ENCODE measurements at regions not wholly inside any gene's neighbourhood (a gene's known extent, or its start where the extent isn't known, plus 50 kb on each side); places are given as distances from the start of the nearest gene placed in this dataset.
"Not testable (repeated sequence)": the region's sequence is repeated elsewhere in the genome, so short reads cannot be mapped to it uniquely, and the experiment has no call there.

GRCh38 chr1:109838838-109839240 is 71.8 kb upstream of the CSF1 start:
- CTCF ChIA-PET = interaction anchor here (0.5 to 1.5 kb wide), 3 partner anchors 10 to 27 kb away, joined by 3 to 4 read pairs (median 4); no protein-coding TSS in a partner anchor

GRCh38 chr1:109837852-109838570 is 72.6 kb upstream of the CSF1 start:
- no peak for DNase-seq (ENCODE audit: unreplicated experiment)
- ChIA-PET POLR2A (interaction anchor here (1.0 to 1.1 kb wide), 3 partner anchors 8 to 146 kb away, joined by 3 read pairs; partner anchors contain the start of gene AHCYL1), CTCF (interaction anchor here (1.5 kb wide), 1 partner anchor 10 kb away, joined by 4 read pairs; no protein-coding TSS in a partner anchor)
- intact Hi-C loops (cut with micrococcal nuclease) = no loop called here
- H3K27ac Mint-ChIP-seq (ENCODE audit: low read depth, unreplicated experiment) = no peak overlapping the region
- H3K4me3 Mint-ChIP-seq (ENCODE audit: unreplicated experiment) = no peak overlapping the region
- no peaks in the 10 kb centered on the region for H3K27me3 Mint-ChIP-seq (ENCODE audit: insufficient read depth, unreplicated experiment)
- BruUV-seq (replicated peaks) = no TSS peak
- no peaks in the 10 kb centered on the region for H3K9me3 Mint-ChIP-seq (ENCODE audit: unreplicated experiment)
- TF ChIP-seq CTCF (IDR thresholded peaks at IDR 0.05; ENCODE audit: unreplicated experiment) = no peak
- no peaks in the 10 kb centered on the region for H3K36me3 Mint-ChIP-seq (ENCODE audit: insufficient read depth, unreplicated experiment)
- peaks cover 5% of the 10 kb centered on the region for H3K4me1 Mint-ChIP-seq (ENCODE audit: insufficient read depth, unreplicated experiment)

More at GRCh38 chr1:109838838-109839240, 71.8 kb upstream of the CSF1 start:
- POLR2A ChIA-PET = interaction anchor here (1.0 to 1.4 kb wide), 4 partner anchors 9 to 146 kb away, joined by 3 to 4 read pairs (median 3); partner anchors contain the start of gene AHCYL1
- H3K27me3 Mint-ChIP-seq (ENCODE audit: insufficient read depth, unreplicated experiment) = no peaks in the 10 kb centered on the region
- TF ChIP-seq CTCF (IDR thresholded peaks at IDR 0.05; ENCODE audit: unreplicated experiment) = no peak
- H3K4me1 Mint-ChIP-seq (ENCODE audit: insufficient read depth, unreplicated experiment) = peaks cover 5% of the 10 kb centered on the region
- intact Hi-C loops (cut with micrococcal nuclease) = no loop called here
- no peak overlapping the region for H3K27ac Mint-ChIP-seq (ENCODE audit: low read depth, unreplicated experiment)
- peak; percentile 68 for DNase-seq (ENCODE audit: unreplicated experiment)
- no TSS peak for BruUV-seq (replicated peaks)
- H3K9me3 Mint-ChIP-seq (ENCODE audit: unreplicated experiment) = no peaks in the 10 kb centered on the region
- no peaks in the 10 kb centered on the region for H3K36me3 Mint-ChIP-seq (ENCODE audit: insufficient read depth, unreplicated experiment)
- H3K4me3 Mint-ChIP-seq (ENCODE audit: unreplicated experiment) = no peak overlapping the region

- DNase-seq (ENCODE audit: unreplicated experiment); H3K27ac Mint-ChIP-seq (ENCODE audit: low read depth, unreplicated experiment); H3K4me1 Mint-ChIP-seq (ENCODE audit: insufficient read depth, unreplicated experiment); H3K4me3 Mint-ChIP-seq (ENCODE audit: unreplicated experiment); intact Hi-C loops (cut with micrococcal nuclease); H3K27me3 Mint-ChIP-seq (ENCODE audit: insufficient read depth, unreplicated experiment); H3K9me3 Mint-ChIP-seq (ENCODE audit: unreplicated experiment); H3K36me3 Mint-ChIP-seq (ENCODE audit: insufficient read depth, unreplicated experiment); BruUV-seq (replicated peaks): not testable (repeated sequence)
- ChIA-PET CTCF (interaction anchor here (0.8 kb wide), 1 partner anchor 176 kb away, joined by 7 read pairs; no protein-coding TSS in a partner anchor), POLR2A (interaction anchor here (0.8 kb wide), 1 partner anchor 25 kb away, joined by 4 read pairs; no protein-coding TSS in a partner anchor)
Observed at GRCh38 chr1:109835645-109836044, 71.9 kb upstream of the EPS8L3 start.

- Mint-ChIP-seq H3K36me3 (ENCODE audit: insufficient read depth, unreplicated experiment) (no peaks in the 10 kb centered on the region), H3K4me1 (ENCODE audit: insufficient read depth, unreplicated experiment) (peaks cover 5% of the 10 kb centered on the region), H3K9me3 (ENCODE audit: unreplicated experiment) (no peaks in the 10 kb centered on the region), H3K4me3 (ENCODE audit: unreplicated experiment) (no peak overlapping the region), H3K27ac (ENCODE audit: low read depth, unreplicated experiment) (no peak overlapping the region), H3K27me3 (ENCODE audit: insufficient read depth, unreplicated experiment) (no peaks in the 10 kb centered on the region)
- ChIA-PET CTCF (interaction anchor here (0.7 to 1.0 kb wide), 2 partner anchors 149 to 356 kb away, joined by 3 read pairs; no protein-coding TSS in a partner anchor), POLR2A (no interaction called here)
- DNase-seq (ENCODE audit: unreplicated experiment) = no peak
- no peak for TF ChIP-seq CTCF (IDR thresholded peaks at IDR 0.05; ENCODE audit: unreplicated experiment)
- intact Hi-C loops (cut with micrococcal nuclease) = no loop called here
- BruUV-seq (replicated peaks) = no TSS peak
Observed at GRCh38 chr1:109834951-109835350, 71.2 kb upstream of the EPS8L3 start.
